Thoracic aorta (tissue), 2 donors: ENCODE measurements at regions not wholly inside any gene's neighbourhood (a gene's known extent, or its start where the extent isn't known, plus 50 kb on each side); places are given as distances from the start of the nearest gene placed in this dataset.

Experiments
- ATAC-seq: fragments of 150-250 bp; one replicate; pipeline ENCODE4 v1.8.0; 2017; ENCODE audit warnings: low read depth; ENCODE audit not compliant: insufficient number of reproducible peaks, low FRiP score
- DNase-seq: peaks from one replicate; pipeline ENCODE4 v3.0.0-alpha.2; 2020; ENCODE audit warnings: low spot score
- H3K27ac ChIP-seq, 2 donors: fragments of 200-600 bp; sonication (generic); 1 replicate in 1 of 2; 2 replicates in 1 of 2; pipeline ENCODE4 v1.5.1; 2016; ENCODE audit warnings: mild to moderate bottlenecking in 2 of 2, moderate library complexity in 2 of 2
- H3K27me3 ChIP-seq: fragments of 200-600 bp; sonication (generic); replicated peaks from 2 replicates; pipeline ENCODE4 v1.6.0; 2016; ENCODE audit warnings: mild to moderate bottlenecking; ENCODE audit not compliant: insufficient read depth
- H3K36me3 ChIP-seq: fragments of 200-600 bp; sonication (generic); one replicate; pipeline ENCODE4 v1.5.1; 2016
- H3K4me1 ChIP-seq, 2 donors: fragments of 200-600 bp; sonication (generic); 1 replicate in 1 of 2; 2 replicates in 1 of 2; pipeline versions ENCODE4 v1.5.1 to v1.6.0; 2016; ENCODE audit warnings: low read depth in 2 of 2, mild to moderate bottlenecking in 1 of 2; ENCODE audit not compliant: control insufficient read depth in 1 of 2
- H3K4me3 ChIP-seq: fragments of 200-600 bp; sonication (generic); 2 replicates; pipeline ENCODE4 v1.5.1; 2016; ENCODE audit warnings: mild to moderate bottlenecking
- H3K9me3 ChIP-seq: fragments of 200-600 bp; sonication (generic); 2 replicates; pipeline ENCODE4 v1.5.1; 2016
- CTCF ChIP-seq: fragments of 200-600 bp; sonication (generic); IDR thresholded peaks from one replicate; pipeline ENCODE4 v1.5.1; 2019; ENCODE audit warnings: antibody characterized with exemption

DNA sequence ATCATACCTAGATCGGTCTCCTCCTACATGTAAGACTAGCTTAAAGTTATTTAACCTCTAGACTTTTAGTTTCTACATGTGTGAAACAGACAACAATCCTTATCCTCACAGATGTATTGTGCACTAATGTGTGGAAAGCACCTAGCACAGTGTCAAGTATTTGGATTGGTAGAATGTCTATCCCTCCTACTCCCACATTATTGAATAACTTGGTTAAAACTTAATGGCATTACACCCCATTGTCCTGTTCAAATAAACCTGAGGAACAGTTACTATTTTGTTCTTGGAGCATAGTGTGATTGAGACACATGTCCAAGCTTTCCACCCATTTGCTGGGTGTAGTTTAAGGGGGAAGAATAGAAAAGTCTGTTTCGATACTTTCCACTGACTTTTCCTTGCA, 208.8 kb upstream of the JUN start:
- H3K27ac ChIP-seq: no peak overlapping the region
- TF ChIP-seq CTCF: no peak

DNA sequence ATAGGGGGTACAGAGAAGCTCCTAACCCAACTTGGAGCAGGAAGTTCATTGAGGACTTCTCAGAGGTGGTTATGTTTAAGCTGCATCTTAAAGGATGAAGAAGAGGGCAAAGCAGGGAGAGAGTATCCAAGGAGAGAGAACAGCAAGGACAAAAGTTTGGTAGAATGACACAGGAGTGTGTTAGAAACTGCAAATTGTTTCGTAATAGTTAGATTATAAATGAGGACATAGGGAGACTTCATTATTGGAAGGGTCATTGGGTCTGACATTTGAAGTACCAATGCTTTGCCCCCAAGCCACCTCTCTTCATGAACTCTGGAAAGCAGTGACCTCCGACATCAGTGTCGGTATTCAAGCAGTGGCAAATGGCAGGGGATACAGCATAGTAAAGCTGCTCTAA, 209.6 kb upstream of the JUN start:
- H3K36me3 ChIP-seq: no peaks in the 10 kb centered on the region
- H3K4me1 ChIP-seq: peaks cover 0 to 10% of the 10 kb centered on the region in 2 donors
- no peak for ATAC-seq
- no peaks in the 10 kb centered on the region for H3K9me3 ChIP-seq
- TF ChIP-seq CTCF: no peak
- no peaks in the 10 kb centered on the region for H3K27me3 ChIP-seq
- H3K4me3 ChIP-seq: no peak overlapping the region
- H3K27ac ChIP-seq: no peak overlapping the region
- no peak for DNase-seq

More for the DNA sequence above, 208.8 kb upstream of the JUN start:
- Histone ChIP-seq H3K4me3 (no peak overlapping the region), H3K9me3 (no peaks in the 10 kb centered on the region), H3K36me3 (no peaks in the 10 kb centered on the region), H3K4me1 (peaks cover 0 to 10% of the 10 kb centered on the region in 2 donors), H3K27me3 (no peaks in the 10 kb centered on the region)
- ATAC-seq (no peak), DNase-seq (no peak)

DNA sequence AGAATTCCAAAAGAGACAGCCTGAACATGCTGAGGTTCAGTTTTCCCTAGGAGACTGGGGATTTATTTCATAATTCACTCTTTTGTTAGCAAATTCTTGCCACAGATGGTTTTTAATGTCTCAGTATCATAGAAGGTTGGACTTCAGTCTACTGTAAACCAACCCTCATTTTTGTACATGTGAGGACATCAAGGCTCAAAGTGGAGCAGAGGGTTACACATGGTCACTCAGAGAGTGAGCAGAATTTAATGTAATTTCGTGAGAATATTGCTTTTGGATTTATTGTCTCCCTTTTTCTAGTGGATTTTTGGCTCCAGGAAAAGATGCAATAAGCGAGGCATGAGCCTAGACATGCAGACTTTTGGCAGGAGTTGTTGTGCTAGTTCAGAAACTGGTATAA, 210.8 kb upstream of the JUN start:
- TF ChIP-seq CTCF: no peak
- Histone ChIP-seq H3K4me1 (no peaks in the 10 kb centered on the region), H3K27ac (no peak overlapping the region), H3K4me3 (no peak overlapping the region), H3K27me3 (no peaks in the 10 kb centered on the region), H3K9me3 (no peaks in the 10 kb centered on the region), H3K36me3 (no peaks in the 10 kb centered on the region)
- ATAC-seq: no peak
- DNase-seq: no peak

DNA sequence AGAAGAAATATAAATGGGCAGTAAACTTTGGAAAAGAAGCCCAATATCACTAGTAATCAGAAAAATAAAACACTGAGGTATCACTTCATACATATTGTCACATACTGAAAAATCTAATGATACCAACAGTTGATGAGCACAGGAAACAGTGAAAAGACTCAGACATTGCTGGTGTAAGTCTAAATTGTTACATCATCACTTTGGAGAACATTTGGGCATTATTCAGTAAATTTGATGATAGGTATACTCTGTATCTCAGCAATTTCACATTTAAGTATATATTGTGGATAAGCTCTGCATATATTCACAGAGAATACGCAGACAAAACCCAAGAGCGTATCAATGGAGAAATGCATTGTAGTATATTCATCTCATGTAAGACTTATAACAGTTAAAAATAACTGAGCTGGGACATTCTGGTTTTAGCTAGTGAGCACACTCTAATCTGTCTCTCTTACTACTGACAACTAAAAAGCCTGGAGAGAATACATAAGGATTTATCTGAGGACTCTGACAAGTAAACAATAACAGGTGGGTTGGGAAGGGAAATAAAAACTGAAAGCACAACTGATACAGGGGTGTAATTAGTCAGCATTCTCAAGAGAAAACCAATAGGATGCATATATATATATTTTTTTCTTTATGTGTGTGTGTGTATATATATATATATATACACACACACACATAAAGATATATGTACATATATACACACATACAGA, 212.7 kb upstream of the JUN start:
- DNase-seq: no peak
- TF ChIP-seq CTCF: no peak
- no peak overlapping the region for H3K4me3 ChIP-seq
- no peaks in the 10 kb centered on the region for H3K4me1 ChIP-seq
- H3K36me3 ChIP-seq: no peaks in the 10 kb centered on the region
- H3K27me3 ChIP-seq: no peaks in the 10 kb centered on the region
- H3K27ac ChIP-seq: no peak overlapping the region
- H3K9me3 ChIP-seq: no peaks in the 10 kb centered on the region
- ATAC-seq: no peak

DNA sequence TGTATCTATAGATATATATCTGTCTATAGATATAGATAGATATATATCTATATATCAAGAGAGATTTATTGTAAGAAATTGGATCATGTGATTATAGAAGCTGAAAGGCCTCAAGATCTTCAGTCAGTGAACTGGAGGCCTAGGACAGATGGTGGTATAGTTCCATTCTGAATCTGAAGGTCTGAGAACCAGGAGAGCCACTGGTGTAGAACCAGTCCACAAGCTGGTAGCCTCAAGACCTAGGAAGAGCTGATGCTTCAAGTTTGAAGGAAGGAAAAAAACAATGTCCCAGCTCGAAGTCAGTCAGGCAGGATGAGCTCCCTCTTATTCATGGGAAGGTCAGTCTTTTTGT, 213.2 kb upstream of the JUN start:
- H3K4me3 ChIP-seq: no peak overlapping the region
- H3K4me1 ChIP-seq: no peaks in the 10 kb centered on the region
- H3K27me3 ChIP-seq: no peaks in the 10 kb centered on the region
- H3K9me3 ChIP-seq: no peaks in the 10 kb centered on the region
- DNase-seq: no peak
- no peaks in the 10 kb centered on the region for H3K36me3 ChIP-seq
- no peak for TF ChIP-seq CTCF
- no peak overlapping the region for H3K27ac ChIP-seq
- no peak for ATAC-seq
